T follicular helper cell (primary cell): ENCODE measurements at regions not wholly inside any gene's neighbourhood (a gene's known extent, or its start where the extent isn't known, plus 50 kb on each side); places are given as distances from the start of the nearest gene placed in this dataset.

ENCODE experiments used
- DNase-seq: peaks from one replicate; pipeline ENCODE4 v3.0.0-alpha.2; 2020; ENCODE audit warnings: low read depth

DNA sequence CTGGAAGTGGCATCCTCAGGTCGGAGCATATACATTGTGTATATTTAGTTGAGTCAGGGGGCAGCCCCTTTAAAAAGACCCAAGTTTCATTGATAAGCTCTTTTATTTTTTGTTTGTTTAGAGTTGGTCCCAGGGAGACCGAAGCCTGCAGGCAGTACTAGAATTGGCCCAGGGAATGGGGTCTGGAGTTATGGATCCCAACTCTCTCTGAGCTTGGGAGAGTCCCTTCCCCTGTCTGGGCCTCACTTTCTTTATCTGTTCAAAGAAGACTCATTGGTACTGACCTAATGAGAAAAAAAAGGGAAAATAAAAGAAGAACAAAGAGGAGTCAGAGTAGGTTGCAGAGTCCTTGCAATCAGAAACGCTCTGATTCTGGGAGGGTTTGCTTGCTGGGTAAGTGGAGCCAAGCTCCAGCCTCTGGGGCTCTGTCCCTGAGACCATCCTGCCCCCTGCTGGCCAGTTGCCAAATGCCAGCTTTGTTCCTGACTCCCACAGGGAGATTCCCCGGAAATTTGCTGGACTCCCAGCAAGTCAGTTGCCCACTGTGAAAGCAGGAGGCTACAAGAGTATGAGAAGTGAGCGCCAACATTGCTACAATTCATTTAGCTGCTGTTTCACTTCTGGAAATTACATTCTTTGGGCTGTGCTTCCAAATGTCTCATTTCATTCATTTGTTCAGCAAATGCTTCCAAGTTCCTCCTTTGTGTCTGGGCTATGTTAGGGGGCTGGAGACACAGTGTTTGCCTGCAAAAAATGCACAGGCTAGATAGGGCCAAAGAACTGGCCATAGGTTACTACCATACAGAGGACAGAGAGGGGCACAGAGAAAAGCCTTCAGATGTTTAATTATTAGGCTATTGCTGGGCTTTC, 156.2 kb downstream of the MELK start:
- DNase-seq, result peak; percentile 37

DNA sequence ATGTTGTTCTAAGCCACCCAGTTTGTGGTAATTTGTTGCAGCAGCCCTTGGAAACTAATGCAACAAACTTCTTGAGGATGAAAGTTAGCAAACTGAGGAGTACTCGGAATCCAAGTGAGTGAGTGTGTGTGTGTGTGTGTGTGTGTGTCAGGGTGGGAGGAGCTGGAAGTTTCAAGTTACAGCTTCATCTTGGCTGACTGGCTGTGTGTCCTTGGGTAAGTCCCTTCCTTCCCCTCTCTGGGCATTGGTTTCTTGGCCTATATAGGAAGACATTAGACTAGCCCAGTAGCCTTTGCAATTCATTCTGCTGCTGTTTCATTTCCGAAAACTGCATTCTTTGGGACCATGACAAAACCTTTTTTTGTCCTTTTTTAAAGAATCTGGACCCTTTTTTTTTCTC, 157.2 kb downstream of the MELK start:
- DNase-seq, result no peak

DNA sequence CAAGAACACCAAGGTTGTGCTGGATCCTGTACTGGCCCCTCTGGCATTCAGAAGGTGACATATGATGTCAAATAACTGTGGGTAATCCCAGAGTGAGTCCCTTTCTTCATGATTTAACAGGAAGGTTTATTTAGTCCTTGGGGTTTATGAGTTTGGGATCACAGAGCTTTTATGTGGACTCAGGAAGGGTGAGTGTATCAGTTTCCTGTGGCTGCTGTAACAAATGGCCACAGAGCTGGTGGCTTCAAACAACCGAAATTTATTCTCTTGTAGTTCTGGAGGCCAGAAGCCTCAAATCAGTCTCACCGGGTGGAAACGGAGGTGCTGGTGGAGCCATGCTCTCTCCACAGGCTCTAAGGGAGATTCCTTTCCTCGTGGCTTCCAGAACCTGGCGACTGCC, 157.7 kb downstream of the MELK start:
- DNase-seq, result no peak

- DNase-seq, result no peak
These were observed 158.6 kb downstream of the MELK start for GRCh38 chr9:36731068-36731956.

DNA sequence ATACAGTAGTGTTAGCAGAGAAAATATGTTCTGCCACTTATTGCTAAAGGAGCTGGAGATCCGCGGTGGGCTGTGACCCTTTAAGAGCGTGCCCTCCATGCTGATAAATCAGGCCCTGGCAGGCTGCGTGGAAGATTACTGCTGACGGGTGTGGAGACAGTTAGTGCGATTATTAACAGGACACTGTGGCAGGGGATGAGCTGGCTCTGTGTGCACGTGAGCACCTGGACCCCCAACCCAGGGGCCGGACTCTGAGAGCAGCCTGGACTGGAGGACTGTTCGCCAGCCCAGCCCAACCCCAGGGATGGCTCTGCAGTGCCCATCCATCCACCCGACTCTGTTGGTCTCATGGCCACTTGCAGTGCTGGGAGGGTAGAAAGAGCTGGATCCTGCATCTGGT, 162.0 kb downstream of the MELK start:
- no peak for DNase-seq

DNA sequence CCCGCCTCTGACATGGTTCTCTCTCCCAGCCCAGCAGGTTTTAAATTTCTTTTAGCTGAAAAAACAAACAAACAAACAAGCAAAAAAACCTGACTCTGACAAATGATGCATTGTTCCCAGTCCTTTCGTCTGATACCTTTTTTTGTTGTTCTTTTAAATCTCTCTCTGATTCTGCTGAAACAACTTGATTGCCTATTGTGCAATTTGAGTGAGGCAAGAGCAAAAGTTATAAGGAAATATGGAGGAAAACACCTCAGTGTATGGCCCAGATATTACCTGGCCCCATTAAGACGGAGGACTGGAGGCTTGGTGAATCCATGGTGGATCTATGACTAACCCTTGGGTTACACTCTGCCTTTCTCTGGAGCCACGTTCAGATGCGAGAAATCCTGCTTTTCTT, 164.0 kb downstream of the MELK start:
- no peak for DNase-seq

DNA sequence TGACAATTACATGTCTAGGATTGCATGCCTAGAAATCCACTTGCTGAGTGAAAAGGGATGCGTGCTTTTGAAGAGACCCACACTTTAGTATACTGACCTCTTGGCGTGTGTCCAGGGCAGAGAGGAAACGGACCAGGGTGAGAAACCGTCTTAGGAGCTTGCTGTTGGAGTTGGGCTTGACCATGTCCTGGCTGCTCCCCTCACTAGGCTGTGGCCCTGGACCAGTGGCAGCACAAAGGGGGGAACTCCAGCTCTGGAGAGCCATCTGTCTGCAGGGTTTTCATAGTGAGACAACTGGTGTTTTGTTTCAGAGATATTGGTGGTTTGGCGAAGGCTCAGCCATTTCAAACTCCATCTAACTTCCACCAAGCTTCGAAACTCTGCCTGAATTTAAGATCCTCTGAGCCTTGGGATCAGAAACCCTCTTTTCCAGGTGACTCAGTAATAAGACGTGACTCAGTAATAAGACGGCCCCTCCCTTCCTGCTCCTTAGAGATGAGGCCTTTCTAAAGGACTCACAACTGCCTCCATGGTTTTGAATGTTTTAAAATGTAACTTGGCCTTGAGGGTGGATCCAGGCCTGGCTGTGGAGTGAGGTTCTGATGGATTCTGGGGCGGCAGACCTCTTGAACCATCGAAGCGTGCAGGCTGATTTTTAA, 165.8 kb downstream of the MELK start:
- no peak for DNase-seq

- DNase-seq, result no peak
These were observed 166.8 kb downstream of the MELK start for GRCh38 chr9:36739373-36740116.

DNA sequence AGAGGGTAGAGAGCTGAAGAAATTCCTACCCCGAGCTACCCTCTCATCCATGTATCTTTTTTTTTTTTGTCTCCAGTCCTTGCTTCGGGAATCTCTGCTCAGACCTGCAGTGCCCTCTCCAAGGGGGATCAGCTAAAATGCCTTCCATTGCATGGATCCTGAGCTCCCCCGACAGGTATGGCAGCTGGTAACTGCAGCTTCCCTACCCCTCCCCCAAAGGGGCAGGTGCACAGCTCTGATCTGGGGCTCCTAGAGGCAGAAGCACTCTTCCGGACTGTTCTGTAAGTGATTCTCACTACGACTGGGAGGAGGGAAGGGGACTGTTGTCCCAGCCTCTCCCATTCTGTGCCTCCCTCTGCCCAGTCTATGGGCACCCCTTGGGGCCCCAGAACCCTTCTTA, 169.6 kb downstream of the MELK start:
- DNase-seq, result no peak

DNA sequence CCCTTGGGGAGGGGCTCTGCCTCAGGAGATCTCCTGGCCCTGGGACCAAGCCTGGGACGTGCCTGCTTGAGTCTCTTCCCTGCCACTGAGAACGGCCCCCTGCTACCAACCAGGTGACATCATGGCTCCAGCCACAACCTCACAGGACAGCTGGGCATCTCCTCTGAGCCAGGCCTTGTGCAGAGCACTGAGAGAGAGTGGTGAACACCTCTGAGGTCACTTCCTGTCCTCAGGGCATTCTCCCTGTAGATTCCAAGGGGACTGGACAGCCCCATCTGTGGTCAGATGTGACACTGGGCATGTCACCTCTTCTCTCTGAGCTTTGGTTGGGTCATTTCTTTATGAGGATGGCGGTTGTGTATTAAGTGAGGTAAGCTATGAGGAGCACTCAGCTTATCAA, 172.0 kb downstream of the MELK start:
- DNase-seq, result no peak

DNA sequence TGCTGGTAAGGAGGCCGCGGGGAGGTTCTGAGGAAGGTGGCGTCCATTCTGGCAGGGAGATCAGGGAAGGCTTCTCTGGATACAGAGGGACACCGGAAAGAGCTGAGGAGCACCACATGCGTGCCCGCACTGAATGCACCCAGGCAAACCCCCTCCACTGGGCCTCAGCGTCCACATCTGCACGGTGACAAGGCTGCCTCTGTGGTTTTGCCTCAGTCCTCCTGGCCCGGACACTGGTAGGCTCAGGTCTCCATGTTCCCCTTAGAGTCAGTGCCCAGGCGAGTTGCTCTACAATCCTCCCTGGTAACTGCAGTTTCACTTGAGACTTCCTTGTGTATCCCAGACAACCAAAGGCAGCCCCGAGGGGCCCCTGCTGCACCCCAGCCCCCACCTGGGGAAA, 173.3 kb downstream of the MELK start:
- DNase-seq, result no peak

DNA sequence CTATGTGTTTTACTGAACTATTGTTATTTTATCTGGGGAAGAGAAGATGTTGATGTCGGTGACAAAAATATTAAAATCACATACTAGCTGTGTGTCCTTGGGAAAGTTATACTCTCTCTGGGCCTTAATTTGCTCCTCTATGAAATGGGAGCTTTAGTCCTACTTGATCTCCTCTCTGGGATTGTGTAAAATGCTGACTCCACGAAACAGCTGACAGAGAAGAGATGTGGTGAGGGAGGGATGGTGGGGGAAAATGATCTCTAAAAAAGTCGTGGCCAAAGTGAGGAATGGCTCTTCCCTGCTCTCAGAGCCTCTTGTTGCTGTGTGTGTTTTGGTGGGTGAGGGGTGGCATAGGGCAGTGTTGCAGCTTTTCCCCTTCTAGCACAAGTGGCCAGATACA, 173.7 kb downstream of the MELK start:
- no peak for DNase-seq

- DNase-seq, result no peak
These were observed 175.7 kb downstream of the MELK start for GRCh38 chr9:36748322-36748899.

GRCh38 chr9:36749461-36749860, 176.8 kb downstream of the MELK start:
- no peak for DNase-seq

DNA sequence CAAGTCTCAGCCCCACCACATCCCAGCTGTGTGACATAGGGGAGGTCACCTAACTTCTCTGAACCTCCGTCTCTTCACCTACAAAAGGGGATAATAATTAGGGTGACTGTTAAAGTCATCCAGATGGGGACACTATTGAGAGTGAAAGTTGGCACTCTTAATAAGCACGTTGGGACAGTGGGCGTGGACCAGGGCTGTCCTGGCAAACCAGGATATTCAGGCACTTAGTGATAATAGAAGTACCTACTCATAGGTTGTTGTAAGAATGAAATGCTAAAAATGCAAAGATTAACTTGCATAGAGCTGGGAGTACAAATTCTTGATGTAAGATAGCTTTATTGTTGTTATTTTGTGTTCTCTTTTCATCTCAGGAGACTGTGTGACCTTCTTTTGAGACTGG, 177.9 kb downstream of the MELK start:
- DNase-seq, result no peak

- DNase-seq, result no peak
These were observed 182.3 kb downstream of the MELK start for GRCh38 chr9:36755019-36755418.

GRCh38 chr9:36759141-36759540, 186.4 kb downstream of the MELK start:
- DNase-seq, result no peak

DNA sequence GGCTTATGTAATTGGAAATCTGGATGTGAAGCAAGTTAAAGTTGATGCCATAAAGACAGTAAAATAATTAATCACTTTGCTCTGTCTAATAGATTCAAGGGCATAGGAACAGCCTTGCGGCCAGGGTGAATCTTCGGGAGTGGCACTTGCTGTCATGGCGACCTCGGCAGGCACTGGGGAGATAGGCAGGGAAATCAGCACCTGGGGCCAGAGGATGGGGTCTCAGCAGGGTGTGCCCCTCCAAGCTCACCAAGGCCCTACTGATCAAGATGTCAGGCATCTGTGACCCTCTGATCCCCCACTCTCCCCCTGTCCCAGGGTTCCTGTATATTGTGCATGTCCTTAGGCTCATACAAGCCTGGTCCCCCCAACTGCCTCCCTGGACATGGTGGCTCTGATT, 187.3 kb downstream of the MELK start:
- no peak for DNase-seq

GRCh38 chr9:36760667-36761420, 188.1 kb downstream of the MELK start:
- no peak for DNase-seq

DNA sequence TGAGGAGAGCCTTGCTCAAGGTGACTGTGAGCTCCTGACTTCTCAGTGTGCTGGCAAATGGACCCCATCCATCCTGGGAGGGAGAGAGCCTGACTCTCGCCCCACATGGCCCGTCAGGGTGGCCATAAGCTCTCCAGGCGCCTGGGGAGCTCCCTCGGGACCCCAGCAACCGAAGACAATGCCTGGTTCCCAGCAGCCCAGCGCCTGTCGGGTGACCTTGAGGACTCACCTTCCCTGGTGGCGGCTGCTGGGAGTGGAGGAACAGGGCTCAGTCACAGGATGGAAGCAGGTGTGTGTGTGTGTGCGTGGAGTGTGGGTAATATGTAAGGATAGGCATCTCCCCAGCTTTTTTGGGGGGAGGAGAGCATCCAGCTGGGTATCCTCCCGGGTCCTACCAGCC, 190.3 kb downstream of the MELK start:
- no peak for DNase-seq

DNA sequence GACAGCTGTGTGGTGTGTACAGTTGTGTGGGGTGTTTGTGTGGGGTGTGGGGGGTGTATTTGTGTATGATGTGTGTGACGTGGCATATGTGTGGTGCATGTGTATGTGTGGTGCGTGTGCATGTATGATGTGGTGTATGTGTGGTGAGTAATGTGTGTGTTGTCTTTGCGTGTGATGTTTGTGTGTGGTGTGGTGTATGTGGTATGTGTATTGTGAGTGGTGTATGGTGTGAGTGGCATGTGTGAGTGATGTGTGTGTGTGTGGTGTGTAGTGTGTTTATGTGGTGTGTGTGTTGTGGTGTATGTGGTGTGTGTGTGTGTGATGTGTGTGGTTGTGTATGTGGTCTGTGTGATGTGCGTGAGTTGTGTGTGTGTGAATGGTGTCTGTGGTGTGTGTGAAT, 191.1 kb downstream of the MELK start:
- DNase-seq, result no peak
